ENCODE measurements at regions not wholly inside any gene's neighbourhood (a gene's known extent, or its start where the extent isn't known, plus 50 kb on each side); places are given as distances from the start of the nearest gene placed in this dataset.

DNA sequence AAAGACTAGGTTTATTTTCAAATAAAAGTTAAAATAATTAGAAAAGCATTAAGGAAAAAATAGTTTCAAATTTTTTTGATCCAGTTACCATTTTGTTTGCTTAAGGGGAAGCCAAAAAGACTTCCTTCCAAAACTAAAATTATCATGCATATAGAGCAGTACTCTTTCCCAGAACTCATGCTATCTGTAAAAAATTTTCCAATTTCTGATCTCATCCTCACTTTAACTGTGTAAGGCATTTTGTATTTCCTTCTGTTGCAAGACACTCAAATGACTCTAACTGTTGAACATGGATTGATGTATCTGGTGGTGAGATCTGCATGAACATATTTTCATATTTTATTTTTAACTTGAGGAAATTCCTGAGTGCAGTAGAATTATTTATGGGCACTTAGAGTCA, 150.1 kb downstream of the ADAM29 start:
- Histone ChIP-seq H3K4me3 (ENCODE audit: low read depth, low read length) (no peak overlapping the region), H3K36me3 (ENCODE audit: control insufficient read depth, insufficient read depth, low read length) (no peaks in the 10 kb centered on the region), H3K27me3 (ENCODE audit: control insufficient read depth, insufficient read depth, low read length) (no peaks in the 10 kb centered on the region)
- no peak for DNase-seq (ENCODE audit: low read depth)
- TF ChIP-seq, protein P1, sequence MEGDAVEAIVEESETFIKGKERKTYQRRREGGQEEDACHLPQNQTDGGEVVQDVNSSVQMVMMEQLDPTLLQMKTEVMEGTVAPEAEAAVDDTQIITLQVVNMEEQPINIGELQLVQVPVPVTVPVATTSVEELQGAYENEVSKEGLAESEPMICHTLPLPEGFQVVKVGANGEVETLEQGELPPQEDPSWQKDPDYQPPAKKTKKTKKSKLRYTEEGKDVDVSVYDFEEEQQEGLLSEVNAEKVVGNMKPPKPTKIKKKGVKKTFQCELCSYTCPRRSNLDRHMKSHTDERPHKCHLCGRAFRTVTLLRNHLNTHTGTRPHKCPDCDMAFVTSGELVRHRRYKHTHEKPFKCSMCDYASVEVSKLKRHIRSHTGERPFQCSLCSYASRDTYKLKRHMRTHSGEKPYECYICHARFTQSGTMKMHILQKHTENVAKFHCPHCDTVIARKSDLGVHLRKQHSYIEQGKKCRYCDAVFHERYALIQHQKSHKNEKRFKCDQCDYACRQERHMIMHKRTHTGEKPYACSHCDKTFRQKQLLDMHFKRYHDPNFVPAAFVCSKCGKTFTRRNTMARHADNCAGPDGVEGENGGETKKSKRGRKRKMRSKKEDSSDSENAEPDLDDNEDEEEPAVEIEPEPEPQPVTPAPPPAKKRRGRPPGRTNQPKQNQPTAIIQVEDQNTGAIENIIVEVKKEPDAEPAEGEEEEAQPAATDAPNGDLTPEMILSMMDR (IDR thresholded peaks at IDR 0.05; ENCODE audit: insufficient read depth, low read length, poor library complexity, severe bottlenecking): no peak

DNA sequence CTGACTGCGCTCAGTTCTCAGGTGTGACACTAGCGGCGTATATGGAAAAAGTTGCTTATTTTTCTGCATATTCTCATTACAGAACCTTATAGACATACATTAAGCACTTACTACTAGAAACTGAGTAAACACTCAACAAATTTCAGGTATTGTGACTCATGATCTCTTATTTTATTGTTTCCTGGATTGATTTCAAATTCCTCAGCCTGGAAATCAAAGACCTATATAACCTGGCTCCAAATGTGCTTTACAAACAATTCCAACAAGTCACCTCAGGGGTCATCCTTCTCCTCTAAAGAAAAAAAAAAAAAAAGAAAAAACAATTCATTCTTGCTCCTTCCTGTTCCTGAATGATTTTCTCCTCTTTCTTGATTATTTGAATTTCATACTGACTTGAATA, 152.3 kb downstream of the ADAM29 start:
- Histone ChIP-seq H3K36me3 (ENCODE audit: control insufficient read depth, insufficient read depth, low read length) (no peaks in the 10 kb centered on the region), H3K4me3 (ENCODE audit: low read depth, low read length) (no peak overlapping the region), H3K27me3 (ENCODE audit: control insufficient read depth, insufficient read depth, low read length) (no peaks in the 10 kb centered on the region)
- TF ChIP-seq, protein P1 (IDR thresholded peaks at IDR 0.05; ENCODE audit: insufficient read depth, low read length, poor library complexity, severe bottlenecking): no peak
- DNase-seq (ENCODE audit: low read depth): no peak

DNA sequence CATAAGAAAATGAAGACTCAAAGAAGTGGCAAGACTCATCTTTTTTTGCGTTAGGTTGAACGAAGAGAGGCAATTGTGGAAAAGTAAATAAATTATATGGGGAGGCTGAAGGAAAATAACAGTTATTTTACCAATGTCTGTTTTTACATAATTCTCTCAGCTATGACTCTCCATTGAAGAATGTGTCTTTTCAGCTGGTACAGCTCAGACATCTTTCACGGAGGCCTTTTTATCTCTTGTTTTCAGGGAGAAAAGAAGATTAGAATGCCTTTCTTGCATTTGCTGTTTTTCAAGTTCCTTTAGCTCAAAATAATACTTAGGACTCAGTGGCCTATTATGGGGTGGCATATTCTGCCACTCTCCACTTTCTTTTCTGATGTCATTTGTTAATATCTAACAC, 153.0 kb downstream of the ADAM29 start:
- TF ChIP-seq, protein P1 (IDR thresholded peaks at IDR 0.05; ENCODE audit: insufficient read depth, low read length, poor library complexity, severe bottlenecking): no peak
- no peak overlapping the region for H3K4me3 ChIP-seq (ENCODE audit: low read depth, low read length)

DNA sequence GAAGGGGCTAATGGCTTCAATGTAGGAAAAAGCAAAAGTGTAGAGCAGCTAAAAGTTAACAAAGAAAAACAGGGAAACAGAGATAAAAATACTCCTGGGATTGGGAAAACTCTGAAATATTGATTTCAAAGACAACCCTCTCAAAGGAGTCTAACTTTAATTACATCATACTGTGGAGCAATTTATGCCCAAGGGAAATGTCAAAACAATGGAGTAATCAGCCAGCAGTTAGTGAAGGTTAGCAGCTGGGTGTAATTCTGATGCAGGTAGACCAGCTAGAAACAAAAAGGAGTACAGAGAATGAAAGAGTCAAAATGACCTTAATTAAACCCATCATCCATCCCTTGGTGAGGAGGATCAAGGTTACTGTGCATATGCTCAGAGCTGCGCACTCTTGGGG, 169.0 kb downstream of the ADAM29 start:
- H3K36me3 ChIP-seq (ENCODE audit: control insufficient read depth, insufficient read depth, low read length): no peaks in the 10 kb centered on the region
- TF ChIP-seq, protein P1 (IDR thresholded peaks at IDR 0.05; ENCODE audit: insufficient read depth, low read length, poor library complexity, severe bottlenecking): no peak
- no peaks in the 10 kb centered on the region for H3K27me3 ChIP-seq (ENCODE audit: control insufficient read depth, insufficient read depth, low read length)
- no peak for DNase-seq (ENCODE audit: low read depth)
- H3K4me3 ChIP-seq (ENCODE audit: low read depth, low read length): no peak overlapping the region

More for the DNA sequence above, 153.0 kb downstream of the ADAM29 start:
- Histone ChIP-seq H3K27me3 (ENCODE audit: control insufficient read depth, insufficient read depth, low read length) (no peaks in the 10 kb centered on the region), H3K36me3 (ENCODE audit: control insufficient read depth, insufficient read depth, low read length) (no peaks in the 10 kb centered on the region)
- no peak for DNase-seq (ENCODE audit: low read depth)

DNA sequence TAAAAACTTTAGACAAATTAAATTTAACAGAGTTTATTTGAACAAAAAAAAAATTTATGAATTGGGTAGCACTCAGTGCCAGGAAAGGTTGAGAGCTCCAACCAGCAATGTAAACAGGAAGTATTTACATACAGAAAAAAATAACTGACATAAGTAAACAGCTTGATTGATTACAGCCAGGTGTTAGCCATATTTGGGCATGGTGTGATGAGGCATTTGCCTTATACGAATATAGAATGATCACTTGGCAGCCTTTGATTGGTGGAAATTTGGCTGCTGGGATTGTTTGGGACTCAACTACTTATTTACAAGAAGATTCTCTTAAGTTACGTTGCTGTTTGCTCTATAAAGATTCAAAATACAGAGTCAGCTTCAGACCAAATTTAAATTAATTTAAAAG, 172.0 kb downstream of the ADAM29 start:
- TF ChIP-seq, protein P1 (IDR thresholded peaks at IDR 0.05; ENCODE audit: insufficient read depth, low read length, poor library complexity, severe bottlenecking): no peak
- no peak for DNase-seq (ENCODE audit: low read depth)
- H3K27me3 ChIP-seq (ENCODE audit: control insufficient read depth, insufficient read depth, low read length): no peaks in the 10 kb centered on the region
- no peaks in the 10 kb centered on the region for H3K36me3 ChIP-seq (ENCODE audit: control insufficient read depth, insufficient read depth, low read length)
- H3K4me3 ChIP-seq (ENCODE audit: low read depth, low read length): no peak overlapping the region

DNA sequence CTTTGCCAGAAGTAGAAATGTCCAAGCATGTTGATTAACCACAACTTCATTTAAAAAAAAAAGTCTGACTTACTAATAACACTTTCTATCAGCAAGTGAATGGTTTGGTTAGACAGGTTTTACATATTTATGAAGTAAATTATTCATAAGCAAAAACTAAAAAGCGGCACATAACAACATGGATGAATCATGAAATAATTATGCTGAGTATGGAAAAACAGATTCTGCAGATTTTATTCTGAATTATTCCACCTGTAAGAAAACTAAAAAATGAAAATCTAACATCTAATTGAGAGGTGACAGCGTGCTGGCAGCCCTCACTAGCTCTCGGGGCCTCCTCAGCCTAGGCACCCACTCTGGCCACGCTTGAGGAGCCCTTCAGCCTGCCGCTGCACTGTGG, 173.5 kb downstream of the ADAM29 start:
- TF ChIP-seq, protein P1 (IDR thresholded peaks at IDR 0.05; ENCODE audit: insufficient read depth, low read length, poor library complexity, severe bottlenecking): no peak
- Histone ChIP-seq H3K36me3 (ENCODE audit: control insufficient read depth, insufficient read depth, low read length) (no peaks in the 10 kb centered on the region), H3K27me3 (ENCODE audit: control insufficient read depth, insufficient read depth, low read length) (no peaks in the 10 kb centered on the region), H3K4me3 (ENCODE audit: low read depth, low read length) (no peak overlapping the region)
- no peak for DNase-seq (ENCODE audit: low read depth)

Measured in kidney epithelial cell (primary cell).